Amniotic epithelial cell (primary cell): ENCODE measurements at regions not wholly inside any gene's neighbourhood (a gene's known extent, or its start where the extent isn't known, plus 50 kb on each side); places are given as distances from the start of the nearest gene placed in this dataset.

Experiments
- DNase-seq: peaks from one replicate; pipeline ENCODE4 v3.0.0-alpha.2; 2010; ENCODE audit warnings: low read depth

DNA sequence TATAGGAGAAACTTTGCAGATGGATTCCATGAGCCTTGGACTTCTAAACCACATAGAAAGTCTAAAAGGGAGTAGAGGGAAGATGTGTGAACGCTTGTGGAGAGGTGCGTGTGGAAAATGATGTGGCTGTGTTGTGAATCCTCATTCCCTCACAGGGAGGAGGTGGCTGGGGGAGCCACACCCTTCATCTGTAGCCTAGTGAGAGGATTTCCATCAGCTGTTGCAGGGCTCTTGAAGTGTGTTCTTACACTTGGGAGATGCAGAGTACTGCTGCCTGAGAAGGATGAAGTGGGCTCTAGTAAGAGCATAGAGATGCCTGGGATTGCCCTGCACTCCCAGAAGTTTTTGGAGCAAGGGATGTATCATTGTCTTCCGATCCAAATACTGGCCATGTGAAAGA is 279.6 kb downstream of the QKI start:
- no peak for DNase-seq

DNA sequence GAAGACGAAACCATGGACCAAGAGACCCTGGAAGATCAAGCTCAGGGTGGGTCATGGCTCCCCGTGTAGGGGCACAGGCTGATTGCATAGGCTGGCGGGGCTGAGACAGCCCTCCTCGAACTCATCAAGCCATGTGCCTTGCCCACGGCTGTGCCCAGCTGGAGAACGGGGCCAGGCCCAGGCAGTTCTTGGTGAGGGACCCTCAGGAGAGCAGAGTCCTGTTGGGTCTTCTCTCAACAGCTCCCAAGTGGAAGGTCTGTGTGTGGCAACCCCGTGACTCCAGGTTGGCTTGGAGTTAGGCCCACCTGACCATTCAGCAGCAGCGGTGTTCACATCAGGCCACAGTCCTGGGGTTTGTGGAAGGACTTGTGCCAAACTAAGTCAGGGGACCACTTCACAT is 276.5 kb downstream of the QKI start:
- no peak for DNase-seq

DNA sequence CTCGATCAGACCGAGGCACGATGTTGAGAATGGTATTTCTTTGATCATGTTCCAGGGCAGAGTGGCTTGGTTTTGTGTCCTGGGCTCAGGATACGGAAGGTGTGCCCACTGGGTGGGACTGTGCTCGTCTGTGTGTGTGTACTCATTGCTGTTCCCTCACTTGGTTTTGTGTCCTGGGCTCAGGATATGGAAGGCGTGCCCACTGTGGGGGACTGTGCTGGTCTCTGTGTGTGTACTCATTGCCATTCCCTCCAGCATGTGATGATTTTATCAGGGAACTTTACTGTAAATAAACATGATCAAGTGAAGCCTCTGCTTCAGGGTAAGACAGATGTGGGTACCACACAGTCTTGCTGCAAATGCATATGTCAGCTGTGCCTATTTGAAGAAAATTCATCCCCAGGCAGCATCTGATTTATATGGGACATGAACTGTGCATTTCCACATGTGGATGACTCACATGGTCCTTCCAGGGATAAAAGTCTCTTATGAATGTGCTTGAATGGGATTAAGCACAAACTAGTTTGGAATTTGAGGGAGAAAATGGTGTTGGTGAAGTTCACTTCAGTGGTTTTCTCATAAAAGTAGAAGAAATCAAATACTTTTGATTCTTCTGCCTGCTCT is 274.3 kb downstream of the QKI start:
- peak; percentile 1 for DNase-seq

DNA sequence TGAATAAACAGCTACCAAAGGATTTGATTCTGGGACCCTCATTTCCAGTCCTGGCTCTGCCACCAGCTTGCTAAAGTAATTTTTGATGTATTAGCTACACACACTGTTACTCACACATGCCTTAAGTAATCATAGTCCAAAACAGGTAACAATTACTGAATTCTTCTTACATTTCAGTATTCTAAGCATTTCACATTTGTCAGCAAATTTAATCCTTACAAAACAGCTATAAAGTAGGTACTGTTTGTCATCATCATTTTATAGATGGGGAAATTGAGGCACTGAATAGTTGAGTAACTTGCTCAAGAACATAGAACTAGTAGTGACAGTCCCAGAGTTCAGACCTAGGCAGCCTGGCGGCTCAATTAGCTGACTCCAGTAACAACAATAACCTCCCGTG is 272.6 kb downstream of the QKI start:
- no peak for DNase-seq

DNA sequence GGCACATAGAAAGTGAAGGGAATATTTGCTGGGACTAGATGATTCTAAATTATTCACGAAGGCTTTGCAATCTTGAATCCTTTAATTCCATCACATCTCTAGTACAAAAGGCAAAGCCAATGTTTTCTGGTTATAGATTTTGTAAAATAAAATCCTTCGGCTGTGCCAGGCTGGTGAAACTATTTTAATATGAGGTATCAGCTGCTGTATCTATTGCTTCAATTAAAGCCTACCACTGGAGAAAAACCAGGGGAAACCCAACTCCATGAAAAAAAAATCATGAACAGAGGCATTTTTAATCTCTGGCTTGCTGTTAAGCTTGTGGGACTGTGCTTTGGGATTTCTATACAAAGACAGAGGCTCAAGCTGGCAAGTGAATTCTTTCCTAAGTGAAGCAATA is 271.8 kb downstream of the QKI start:
- no peak for DNase-seq

DNA sequence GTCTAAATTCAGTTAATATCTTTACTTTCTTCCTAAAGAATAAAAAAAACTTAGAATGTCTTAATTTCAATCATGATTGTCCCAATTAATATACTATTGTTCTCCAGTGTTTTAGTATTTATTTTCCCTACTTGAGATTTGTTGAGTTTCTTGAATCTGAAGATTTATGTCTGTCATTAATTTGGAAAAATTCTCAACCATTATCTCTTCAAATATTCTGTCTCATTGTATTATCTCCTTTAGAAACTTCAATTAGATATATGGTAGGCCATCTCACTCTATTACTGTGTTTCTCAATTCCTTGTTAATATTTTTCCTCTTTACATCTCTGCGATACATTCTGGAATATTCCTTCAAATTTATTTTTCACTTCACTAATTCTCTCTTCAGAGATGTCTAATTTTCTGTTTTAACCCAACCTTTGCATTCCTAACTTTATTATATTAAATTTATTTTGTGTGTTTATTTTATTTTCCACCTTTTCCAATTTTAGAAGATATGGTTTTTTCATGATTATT is 268.6 kb downstream of the QKI start:
- DNase-seq = no peak

DNA sequence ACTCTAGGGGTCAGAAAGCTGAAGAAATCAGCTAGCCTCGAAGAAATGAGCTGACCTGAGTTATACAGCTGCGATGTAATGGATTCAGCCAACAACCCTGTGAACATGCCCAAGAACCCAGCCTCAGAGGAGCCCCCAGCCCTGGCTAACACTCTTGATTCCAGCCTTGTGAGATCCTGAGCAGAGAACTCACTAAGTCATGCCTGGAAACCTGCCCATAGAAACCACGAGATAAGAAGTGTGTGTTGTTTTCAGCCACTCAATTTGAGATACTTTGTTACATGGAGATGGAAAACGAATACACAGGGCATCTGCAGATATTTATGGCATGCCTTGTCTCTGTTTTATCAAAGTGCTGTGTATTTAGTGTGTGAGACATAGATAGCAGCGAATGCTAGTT is 265.2 kb downstream of the QKI start:
- no peak for DNase-seq

DNA sequence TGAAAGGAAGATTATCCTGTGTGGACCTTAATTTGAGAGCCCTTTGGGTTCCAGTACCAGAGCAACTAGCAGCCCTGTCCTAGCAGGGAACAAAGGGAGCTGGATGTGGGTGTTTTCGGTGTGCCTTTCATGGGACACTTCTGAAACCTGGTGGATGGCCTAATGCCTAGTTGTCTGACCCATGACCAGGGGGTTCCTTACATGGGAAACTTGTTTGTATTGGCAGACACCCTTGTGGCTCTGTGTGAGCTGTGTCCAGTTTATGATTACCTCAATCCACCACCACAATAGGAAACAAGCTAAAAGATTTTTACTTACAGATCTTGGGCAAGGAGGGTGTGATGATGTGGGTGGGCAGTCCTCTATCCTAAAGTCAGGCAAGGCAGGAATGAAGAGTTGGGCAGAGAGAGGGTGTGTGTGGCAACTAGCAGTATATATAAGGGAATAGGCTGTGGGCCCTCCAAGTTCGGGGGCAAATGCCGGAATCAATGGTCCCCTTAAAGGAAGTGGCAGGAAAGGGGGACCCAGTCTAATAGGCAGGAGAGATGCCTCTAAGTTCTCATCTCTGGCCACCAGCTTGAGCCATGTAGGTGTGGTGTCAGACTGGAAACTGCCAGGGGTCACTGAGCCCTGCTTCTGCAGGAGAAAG is 264.6 kb downstream of the QKI start:
- DNase-seq = no peak

DNA sequence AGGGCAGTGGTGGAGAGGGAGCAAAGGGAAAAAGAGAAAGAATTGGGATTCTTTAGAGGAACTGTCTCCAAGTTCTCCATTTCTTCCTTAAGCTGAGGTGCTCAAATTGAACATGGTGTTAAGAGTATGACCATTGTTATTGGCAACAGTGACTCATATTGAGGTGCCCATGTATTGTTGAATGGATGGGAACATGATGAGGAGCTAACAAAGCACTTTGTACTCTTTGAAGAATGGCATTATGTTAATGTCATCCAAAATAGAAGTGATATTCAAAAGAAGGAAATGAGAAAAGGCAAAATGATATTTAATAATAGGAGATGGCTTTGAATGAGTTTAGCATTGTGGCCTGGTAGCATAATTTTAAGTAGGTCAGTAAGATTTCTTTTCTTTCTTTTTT is 261.1 kb downstream of the QKI start:
- DNase-seq = no peak

DNA sequence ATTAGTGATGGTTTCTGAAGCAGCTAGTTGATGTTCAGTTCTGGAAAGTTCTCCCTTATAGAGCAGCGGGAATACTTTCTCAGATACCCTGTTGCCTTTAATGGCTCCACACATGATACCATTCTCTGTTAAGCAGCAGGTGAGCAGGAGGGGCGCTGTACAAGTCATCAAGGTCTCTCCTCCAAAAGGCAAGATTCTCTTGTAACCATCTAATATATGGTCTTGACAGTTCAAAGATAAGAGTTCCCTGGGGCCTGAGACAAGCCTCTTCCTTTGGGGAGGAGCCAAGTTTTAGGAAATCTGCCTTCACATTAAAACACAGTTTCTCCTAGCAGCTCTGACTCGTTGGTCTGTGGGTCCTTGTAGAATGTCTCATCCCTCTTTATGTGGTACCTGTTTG is 258.2 kb downstream of the QKI start:
- no peak for DNase-seq

DNA sequence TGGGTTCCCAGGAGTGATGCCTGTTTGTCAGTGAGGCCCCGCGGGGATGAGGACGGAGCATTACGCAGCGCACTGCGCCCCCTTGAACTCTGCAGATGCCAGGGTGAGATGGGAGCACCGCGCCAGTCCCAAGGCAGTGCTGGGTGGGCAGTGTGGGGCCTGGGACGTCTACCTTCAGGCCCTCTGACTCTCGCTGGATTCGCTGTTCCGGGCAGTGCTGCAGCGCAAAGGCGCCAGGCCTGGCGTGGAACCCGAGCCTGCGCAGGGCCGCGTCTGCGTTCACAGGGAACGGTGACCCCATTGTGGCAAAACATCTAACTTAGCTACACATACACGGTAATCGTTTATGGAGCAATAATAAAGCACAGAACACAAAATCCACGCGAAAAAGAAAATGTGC is 257.3 kb downstream of the QKI start:
- DNase-seq = no peak

DNA sequence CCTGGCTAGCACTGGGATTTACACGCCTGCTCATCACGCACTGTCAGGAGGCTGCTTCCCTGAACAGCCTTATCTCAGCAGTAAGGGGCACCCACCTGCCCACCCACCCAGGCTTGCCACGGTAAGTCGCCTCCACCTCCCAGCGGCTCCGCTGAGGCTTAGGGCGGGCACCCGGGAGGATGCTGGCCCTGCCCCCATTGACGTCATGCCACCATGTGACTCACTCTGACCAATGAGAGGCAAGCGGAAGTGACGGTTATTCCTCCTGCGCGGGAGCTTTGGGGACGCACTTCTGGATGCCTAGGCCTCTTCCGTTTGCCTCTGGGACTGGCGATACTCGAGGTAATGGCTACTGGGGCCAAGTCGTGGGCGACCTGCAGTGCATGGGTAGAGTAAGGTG is 256.8 kb downstream of the QKI start:
- DNase-seq = no peak

DNA sequence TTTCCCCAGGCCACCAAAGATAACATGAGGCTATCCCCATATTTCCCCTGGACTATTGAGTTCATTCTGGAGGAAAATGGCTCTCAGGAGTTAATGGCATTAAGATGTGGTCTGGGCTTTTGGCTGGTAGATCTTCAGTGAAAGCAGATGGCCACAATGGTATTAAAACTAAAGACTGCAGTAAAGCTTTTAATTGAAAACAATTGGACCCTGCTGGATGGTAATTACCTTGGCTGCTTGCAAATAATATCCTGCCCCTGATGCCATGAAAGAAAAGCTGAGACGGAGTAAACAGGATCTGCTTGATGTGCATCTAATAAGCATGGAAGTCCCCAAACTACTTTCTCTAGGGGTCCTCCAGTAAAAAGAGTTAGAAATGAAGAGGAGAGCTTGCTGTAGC is 255.8 kb downstream of the QKI start:
- DNase-seq = no peak

DNA sequence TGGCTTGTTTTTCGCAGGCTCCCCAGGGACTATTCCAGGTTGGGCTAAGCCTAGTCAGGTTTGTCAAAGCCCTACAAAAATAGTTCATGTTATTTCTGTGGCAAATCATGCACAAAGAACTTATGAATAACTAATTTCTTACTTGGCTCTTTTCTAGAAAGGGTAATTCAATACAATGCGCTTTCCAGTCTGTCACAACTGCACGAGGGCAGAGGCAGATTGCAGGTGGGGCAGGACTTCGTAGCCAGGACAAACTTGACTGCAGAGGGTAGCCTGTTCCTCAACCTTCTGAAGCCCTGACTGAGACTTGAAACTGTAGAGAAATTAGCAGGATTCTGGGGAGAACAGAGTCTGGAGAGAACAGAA is 253.5 kb downstream of the QKI start:
- no peak for DNase-seq

DNA sequence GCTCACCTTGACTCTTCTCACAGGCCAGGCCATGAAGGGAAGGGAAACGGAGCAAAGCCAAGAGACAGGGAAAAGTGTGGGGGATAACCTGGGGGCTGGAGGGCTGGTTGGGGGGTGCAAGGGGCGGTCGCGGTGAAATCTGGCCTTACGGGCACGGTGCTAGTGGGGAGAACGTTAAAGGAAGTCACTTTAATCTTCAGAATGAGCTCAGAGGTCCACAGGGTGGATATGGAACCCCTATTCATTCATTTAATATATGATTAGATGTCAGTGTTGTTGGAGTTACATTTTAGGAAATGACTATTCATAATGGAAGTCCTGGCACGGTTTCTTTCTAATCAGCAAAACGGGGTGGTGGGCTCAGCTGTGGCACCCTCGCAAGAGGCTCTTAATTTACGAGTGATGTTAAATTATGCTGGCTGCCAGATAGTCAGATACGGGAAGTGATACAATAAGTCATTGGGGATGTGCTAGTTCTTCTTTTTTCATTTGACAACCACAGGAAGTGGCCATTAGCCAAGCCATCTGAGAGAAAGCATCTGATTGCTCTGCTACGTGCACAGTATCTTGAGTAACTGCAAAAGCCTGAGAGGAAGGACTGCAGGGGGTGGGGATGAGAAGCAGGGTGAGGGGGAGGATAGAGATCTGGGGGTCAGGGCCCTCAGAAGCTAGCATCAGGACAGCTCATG is 253.0 kb downstream of the QKI start:
- DNase-seq = no peak

DNA sequence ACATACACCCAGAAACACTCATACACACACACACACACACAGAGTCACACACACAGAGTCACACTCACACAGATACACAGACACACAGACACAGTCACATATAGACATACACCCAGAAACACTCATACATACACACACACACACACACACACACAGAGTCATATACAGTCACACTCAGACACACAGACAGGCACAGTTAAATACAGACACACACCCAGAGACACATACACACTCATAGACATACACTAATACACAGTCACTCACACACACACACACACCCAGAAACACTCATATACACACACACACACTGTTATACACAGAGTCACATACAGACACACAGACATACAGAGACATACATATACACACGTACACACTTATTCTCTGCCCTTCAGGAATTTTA is 250.9 kb downstream of the QKI start:
- DNase-seq = no peak

DNA sequence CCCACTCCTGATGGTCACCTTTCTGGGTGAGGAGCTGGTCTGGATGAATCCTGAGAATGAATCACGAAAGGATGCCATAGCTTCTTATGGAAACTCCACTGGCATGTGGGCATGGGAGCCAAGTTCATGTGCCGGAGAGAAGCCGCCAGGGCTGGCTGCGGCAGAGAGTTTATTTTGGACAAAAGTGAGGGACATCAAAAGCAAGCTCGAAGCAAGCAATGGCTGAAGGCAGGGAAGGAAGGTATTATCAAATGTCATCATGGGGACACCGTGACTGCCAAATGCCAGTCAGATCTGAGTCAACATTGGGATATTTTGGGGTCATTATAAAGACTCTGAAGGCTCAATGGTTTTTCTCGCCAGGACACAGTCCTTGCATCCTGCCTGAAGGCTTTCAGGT is 249.1 kb downstream of the QKI start:
- DNase-seq = no peak

DNA sequence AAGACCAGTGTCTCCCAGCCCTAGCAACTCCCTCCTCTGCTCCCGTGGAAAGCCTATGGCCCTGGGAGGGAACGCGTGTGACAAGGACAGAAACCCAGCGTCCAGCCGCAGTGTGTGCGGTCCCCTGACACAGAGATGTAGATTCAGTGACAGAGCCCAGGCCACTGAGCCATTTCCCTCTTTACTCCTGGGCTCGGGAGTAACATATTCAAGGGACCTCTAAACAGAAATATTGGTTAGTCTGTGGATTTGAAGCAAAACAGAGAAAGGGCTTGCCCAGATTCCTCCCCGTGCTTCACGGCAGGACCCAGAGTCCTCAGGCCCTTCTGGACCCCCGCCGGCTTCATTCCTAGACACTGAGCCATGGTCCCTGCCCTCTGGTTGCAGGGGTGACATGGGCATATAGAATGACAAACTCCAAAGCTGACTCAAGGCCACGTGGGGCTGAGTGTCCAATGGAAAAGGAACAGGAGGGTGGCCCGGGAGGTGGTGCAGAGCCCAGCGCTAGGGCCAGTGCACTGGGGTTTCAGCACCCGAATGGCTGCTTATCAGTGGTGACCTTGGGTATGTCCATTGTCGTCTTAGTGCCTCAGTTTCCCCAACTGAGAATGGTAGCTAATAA is 248.2 kb downstream of the QKI start:
- no peak for DNase-seq

DNA sequence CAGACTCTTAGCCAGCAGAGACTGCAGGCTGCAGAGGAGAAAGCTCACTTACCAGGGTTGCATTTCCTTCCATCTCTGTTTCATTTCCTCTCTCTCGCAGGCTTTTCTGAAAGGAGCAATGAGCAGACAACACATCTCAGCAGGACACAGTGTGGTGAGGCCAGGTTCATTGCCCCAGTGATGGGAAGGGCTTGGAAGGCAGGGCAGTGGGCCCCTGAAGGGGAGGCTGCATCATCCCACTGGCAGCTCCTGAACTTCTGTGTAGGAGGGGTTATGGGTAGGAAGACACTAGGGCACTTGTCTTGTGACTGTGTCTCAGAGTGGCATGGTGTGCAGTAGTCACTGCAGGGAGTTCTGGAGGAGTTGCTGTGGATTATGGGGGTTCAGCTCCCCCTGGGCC is 246.8 kb downstream of the QKI start:
- DNase-seq = no peak

DNA sequence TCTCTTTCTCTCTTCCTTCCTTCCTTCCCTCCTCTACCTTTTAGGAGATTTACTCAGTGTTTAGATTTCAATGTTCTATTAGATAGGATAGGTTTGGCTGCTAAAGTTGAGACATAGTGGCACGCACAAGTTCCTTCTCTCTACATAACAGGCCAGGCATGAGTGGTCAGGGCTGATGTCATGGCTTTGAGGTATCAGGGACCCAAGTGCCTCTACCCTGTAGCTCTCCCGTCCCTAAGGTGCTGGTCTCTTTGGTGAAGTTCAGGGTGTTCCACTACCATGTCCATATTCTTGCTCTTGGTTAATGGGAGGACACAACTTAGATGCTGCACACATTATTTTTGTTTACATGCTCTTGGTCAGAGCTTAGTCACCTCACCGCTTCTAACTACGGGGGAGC is 245.3 kb downstream of the QKI start:
- no peak for DNase-seq

DNA sequence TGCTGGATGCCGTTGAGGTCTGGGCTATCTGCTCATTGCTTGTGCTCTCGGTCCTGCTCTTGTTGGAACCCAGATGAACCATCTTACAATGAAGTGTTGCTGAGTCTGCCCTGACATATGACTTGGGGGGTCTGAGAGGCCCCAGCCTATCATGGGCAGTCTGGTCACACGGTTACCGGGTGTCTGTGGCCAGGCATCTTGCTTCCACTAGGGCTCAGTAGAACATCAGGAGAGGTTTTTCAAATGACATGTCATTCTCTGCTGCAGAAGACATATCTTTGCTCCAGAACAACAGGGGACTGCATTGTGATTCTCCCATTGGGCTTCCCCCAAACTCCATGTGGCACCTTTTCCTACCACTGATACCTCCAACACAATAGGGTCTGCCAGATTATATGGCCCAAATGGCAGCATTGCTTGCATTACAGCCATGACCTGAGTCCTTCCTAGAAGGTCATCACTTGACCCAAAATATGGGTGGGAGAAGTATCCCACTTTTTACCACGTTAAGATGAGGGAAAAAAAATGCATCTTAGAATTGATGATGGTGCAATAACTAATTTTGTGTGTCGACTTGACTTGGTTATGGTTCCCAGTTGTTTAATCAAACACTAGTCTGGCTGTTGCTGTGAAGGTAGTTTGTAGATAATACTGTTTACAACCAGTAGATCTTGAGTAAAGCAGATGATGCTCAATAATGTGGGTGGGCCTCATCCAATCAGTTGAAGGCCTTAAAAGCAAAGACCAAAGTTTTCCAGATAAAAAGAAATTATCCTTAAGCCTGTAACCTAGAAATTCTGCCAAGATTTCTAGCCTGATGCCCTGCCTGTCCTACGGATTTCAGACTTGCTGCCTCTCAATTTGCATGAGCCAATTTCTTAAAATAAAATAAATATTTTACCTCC is 241.0 kb downstream of the QKI start:
- no peak for DNase-seq
